NOMO-1 (cell line): ENCODE measurements at regions not wholly inside any gene's neighbourhood (a gene's known extent, or its start where the extent isn't known, plus 50 kb on each side); places are given as distances from the start of the nearest gene placed in this dataset.

Experiments used
- DNase-seq, 2 experiments: peaks; one replicate each; lab custom pipeline; 2025; ENCODE audit not compliant: unreplicated experiment in 2 of 2; lab: John Stamatoyannopoulos, UW

- peak; percentile 34 to 53 for DNase-seq
Measured at GRCh38 chr21:25822981-25823380, 88.2 kb downstream of the GABPA start.

GRCh38 chr21:25826652-25827051, 91.9 kb downstream of the GABPA start:
- DNase-seq: no peak

DNA sequence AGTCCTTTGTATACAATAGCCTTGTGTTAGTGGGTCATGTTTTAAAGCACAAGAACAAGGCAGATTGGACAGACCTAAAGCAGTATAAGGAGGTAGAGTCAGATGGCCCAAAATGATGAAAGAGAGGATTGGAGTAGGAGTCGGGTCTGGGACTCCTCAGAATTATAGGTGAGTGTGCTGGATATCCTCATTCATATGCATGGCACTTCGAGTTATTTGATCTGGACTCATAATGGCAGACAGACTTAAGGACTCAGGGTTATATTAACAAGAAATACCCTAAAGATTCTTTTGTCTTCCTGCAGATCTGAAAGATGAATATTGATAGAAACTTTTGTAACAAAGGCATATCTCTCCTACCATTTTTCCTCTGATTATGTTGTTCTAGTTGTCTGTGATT, 92.7 kb downstream of the GABPA start:
- no peak for DNase-seq
